HG02970 (cell line): ENCODE measurements at regions not wholly inside any gene's neighbourhood (a gene's known extent, or its start where the extent isn't known, plus 50 kb on each side); places are given as distances from the start of the nearest gene placed in this dataset.
"Not testable (repeated sequence)": the region's sequence is repeated elsewhere in the genome, so short reads cannot be mapped to it uniquely, and the experiment has no call there.

Experiments
- ATAC-seq: cut with Tn5 transposase; IDR thresholded peaks from one replicate; pipeline ENCODE4 v1.9.1; 2021; ENCODE audit warnings: mild to moderate bottlenecking, moderate library complexity, moderate number of reproducible peaks; ENCODE audit not compliant: unreplicated experiment, low FRiP score

- ATAC-seq, result not testable (repeated sequence)
Observed at GRCh38 chr1:143845193-143845592, 126.6 kb downstream of the FAM72C start.

DNA sequence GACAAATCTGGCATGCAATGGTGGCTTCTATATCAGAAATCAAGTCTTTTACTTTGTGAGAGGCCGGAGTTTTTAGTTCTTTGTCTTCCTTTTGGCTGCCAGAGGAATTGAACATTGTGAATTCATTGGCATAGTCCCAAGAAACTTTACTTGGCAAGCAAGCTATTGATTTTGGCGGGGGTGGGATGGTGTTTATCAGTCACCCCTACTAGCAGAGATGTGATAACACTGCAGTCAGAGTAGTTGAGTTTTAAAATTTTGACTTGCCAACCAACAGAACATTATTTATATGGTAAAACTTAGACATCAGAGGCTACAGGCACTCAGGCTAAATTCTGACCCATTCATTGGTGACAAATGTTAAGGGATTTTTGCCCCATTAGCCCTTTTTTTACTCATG lies 129.7 kb downstream of the FAM72C start:
- ATAC-seq, result not testable (repeated sequence)

GRCh38 chr1:143839182-143839581 lies 132.6 kb downstream of the FAM72C start:
- not testable (repeated sequence) for ATAC-seq

DNA sequence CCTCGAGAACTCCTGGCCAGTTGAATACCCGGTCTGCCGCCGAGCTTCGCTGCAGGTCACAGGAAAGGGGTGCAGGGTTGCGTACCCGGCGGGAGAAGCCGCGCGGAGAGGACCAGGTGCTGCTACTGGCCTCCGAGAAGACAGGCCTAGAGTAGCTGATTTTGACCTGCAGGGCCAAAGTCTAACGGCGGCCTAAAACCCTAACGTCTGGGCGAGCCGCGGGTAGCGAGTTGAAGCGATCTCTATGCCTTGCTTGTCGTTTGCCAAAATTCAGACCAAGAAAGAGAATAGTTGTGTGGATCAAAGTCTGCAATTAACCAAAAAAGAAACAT lies 133.2 kb downstream of the FAM72C start:
- ATAC-seq, result not testable (repeated sequence)

DNA sequence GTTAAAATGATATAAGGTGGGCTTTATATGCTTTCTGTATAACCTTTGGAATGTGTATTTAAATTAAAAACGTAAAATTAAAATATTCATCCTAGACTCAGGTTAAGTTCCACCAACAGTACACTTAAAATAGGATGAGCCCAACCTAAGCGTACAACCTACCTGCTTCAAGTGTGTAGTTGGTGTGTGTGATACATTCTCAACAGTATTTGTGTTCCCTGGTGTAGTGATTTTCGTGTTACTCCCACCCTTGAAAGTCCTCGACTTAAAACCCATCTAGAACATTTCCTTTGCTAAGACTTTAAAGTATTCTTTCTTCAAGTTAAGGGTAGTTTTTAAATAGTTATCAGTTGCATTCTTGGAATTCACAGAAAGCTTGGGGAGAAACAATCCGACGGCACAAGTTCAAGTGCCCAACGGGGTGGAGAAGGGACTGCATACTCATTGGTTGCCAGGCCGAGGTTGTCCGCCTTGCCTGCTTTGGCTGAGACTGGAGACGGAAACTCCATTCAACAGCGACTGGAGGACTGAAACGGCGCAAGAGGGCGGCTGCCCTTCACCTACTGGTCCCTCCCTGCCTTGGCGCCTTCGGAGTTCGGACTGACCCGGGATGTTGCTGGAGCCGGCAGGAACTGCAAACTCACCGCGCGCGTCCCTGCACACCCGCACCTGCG lies 133.7 kb downstream of the FAM72C start:
- ATAC-seq, result not testable (repeated sequence)

GRCh38 chr1:143833376-143833775 lies 138.4 kb downstream of the FAM72C start:
- ATAC-seq, result not testable (repeated sequence)

DNA sequence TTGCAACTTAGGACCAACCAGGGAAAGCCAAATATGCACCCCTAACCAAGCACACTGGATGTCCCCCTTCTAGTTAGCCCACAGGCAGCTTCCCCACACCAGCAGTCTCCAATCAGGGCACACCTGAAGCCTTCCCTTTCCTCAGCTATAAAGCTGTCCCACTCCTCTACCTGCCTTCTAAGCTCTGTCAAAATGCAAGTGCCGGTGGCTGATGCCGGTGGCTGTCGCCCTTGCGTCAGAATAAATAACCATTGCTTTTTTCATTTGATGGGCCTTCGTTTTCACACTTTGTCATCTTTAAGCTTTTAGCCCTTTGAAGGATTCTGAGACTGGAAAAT lies 139.4 kb downstream of the FAM72C start:
- ATAC-seq, result not testable (repeated sequence)

DNA sequence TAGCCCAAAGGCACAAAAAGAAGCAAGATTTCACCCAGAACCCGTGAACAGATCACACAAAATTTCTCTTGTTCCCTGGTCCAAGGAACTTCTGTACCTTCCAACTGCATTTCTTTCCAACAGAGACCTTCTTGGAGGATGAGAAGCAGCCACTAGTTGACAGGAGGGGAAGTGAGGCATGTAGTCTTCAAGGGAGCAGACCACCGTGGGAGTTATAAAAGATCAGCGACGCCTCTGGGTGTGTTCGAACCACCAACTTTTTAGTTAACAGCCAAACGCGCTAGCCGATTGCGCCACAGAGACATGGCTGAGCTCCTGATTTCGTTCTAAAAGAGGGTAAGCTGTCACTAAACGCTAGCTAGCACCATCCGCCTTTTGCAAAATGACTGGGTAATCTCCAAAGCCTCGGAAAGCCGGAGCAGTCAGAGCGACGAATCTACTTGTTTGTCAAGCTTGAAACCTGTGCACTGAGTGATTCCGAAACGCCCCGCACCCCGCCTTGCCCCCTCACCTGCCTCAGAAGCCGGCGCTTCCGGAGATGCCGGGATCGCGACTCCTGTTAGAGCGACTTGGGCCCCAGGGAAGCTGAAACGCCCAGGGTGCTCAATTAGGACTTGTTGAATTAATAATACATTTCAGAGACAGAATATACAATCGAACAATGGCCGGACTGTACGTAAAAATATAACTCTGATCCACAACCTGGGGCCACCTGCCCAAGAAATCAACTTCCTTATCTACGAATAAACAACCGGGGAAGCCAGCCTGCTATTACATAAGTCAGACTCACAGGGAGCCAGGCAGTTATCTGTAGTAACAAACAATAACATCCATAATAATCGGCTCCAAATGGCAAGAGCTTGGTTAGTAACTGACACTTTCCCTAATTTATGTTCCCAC lies 140.1 kb downstream of the FAM72C start:
- not testable (repeated sequence) for ATAC-seq

DNA sequence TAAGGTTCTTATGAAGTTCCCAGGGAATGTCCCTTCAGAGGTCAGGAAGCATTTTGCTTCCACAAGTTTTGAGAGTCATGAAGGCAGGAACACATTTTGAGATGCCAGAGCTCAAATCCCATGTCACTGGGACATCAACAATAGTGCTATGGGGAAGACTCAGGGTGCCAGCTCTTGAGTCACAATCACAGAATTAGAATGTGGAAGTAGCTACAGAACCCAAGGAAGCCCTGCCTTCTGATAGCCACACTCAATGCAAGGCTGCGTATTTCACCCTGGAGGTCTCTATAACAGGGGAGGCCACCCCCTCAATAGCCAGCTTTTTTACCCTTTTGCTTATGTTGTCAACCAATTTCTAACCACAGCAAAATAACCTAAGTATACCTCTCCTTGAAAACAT lies 145.6 kb downstream of the FAM72C start:
- not testable (repeated sequence) for ATAC-seq

DNA sequence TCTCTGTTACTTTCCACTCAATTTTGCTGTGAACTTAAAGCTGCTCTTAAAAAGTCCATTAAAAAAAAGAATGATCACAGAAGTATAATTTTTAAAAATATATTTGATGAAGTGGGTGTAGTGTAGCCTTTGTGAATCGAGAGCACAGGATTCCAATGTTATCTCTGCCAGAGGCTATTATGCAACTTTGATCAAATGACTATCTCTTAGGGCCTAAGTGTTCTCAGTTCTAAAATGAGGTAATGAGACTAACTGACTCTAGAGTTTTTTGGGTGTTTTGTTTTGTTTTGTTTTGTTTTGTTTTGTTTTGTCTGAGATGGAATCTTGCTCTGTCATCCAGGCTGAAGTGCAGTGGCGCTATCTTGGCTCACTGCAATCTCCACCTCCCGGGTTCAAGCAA lies 147.5 kb downstream of the FAM72C start:
- not testable (repeated sequence) for ATAC-seq

GRCh38 chr1:143820058-143820457 lies 151.7 kb downstream of the FAM72C start:
- not testable (repeated sequence) for ATAC-seq

- ATAC-seq, result not testable (repeated sequence)
Observed at GRCh38 chr1:143816369-143816768, 155.4 kb downstream of the FAM72C start.

DNA sequence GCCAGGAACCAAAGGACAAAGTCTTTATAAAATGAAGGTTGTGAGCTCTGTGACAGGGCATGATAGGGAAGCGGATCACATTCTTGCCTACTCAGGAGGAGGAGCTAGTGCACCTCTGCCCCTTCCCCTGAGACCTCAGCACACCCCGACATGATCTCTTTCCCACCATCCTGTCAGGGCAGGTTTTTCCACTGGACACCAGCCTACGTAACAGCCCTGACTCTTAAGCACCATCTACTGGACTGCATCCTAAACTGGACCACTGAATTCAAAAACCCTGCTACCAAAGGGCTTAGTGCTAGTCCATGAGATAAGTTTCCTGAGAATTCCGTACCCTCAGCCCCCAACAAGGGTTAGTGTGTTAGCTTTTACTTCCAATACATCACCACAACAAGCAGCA lies 166.4 kb downstream of the FAM72C start:
- not testable (repeated sequence) for ATAC-seq

DNA sequence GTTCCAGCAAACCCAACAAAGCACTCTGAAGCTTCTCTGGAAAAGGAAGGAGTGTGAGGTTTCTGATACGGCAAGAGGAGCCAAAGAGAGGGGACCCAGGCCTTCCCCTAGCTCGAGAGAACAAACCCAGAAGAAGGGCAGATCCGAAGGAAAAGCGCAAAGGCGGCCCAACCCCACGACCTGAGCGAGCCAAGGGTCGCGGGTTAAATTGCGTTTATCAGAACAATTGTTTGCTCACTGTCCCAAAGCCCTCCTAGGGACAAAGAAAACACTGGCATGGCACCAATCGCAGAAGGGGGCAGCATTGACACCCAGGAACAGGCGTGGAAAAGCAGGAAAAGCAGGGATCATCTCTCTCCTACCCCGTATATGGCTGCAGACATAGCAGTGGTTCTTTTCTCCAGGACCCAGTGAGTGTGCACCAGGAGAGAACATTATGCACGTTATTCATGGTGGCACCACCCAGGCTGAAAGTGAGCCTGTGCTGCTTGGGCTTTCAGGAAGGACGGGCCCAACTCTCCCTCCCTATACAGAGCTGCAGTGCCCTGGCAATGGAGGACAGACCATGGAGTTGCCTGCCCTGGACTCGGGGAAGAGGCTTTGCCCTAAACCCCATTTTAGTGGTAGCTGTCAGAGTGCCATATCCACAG lies 167.0 kb downstream of the FAM72C start:
- ATAC-seq, result not testable (repeated sequence)

DNA sequence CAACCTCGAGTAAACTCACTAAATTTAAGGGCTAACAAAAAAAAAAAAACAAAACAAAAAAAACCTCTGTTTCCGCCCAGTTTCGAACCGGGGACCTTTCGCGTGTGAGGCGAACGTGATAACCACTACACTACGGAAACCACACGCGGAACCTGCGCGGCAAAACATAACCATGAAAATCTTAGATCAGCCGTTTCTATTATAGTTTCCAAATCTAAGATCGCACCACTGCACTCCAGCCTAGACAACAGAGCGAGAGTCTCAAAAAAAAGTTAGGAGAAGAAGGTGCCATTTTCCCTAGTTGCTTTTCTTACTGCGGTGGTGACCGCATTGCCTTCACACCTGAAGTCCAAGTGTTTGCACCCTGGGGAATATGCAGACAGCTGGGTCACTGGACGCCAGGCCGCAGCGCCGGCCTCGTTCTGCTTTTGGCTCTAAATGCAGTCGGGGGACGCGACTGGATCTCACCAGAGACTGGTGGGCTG lies 167.8 kb downstream of the FAM72C start:
- ATAC-seq, result not testable (repeated sequence)

DNA sequence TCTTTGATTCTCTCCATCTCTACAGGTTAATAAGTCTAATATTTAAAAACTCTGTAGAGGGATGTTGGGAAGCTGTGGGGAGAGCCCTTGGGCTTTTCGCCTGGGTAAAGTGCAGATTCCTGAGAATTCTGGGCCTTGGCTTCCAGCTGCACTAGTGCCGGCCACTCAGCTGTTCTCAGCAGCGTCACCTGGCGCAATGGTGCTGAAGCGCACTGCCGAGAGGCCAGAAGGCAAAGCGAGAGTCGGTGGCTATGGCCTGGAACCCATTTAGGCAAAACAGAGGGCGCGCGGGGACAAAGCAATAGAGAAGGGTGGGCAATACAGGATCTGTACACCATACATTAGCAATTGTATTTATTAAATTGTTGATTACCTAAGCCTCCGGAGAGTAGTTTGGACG lies 168.7 kb downstream of the FAM72C start:
- not testable (repeated sequence) for ATAC-seq

GRCh38 chr1:143799568-143800187 lies 172.1 kb downstream of the FAM72C start:
- not testable (repeated sequence) for ATAC-seq

DNA sequence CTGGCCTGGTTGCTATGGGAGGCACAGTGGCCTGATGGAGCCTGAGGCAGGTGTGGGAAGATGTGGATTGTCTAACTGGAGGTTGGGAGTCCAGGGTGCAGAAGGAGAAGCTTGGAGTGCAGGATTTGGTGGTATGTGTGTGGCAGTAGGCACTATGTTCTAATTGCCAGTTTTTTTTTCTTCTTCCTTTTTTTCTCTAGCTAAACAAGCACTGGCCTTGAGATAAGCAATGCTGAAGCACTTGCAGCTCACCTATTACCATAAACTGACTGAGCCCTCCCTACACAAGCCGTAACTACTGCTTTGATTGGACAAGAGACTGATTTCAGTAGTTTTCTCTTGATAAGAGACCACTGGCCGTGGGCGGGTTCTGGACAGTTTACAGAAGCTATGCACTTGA lies 175.4 kb downstream of the FAM72C start:
- not testable (repeated sequence) for ATAC-seq

DNA sequence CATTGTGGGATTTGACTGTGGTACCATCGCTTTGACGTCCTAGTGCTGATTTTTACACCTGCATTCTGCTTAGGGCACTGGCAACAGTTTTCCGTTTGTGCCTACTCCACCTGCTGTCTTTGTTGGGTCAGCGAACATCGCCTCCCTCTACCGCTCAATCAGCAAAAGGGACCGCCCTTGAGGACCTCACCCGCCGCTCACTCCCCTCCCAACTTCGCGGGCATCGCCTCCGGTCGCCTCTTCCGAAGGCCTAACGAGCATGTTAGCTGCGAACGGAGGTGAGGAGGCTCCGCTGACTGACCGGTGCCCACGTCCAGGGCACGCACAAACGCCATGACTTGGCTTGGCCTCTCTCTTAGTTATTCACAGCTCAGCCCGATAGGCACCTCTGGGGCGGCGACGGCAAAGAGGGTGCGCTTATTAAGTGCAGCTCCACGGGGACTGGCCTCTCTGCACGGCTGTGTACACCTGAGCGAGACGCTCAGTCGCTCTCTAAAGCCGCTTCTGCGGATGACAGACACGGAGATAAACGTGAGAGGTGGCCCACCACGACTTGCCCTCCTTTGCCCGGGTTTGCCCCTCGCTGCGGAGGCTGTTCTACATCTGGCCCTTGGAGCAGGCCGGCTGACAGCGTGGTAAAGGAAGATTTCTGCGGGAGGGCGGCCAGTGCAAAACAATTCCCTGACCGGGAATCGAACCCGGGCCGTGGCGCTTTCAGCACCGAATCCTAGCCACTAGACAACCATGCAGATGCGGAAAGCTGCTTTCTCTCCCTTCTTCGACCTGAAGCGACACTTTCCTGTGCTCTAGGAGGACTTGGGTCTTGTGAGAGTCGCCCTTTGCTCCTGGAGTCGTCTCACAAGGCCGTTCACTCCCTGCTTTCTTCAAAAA lies 179.5 kb downstream of the FAM72C start:
- not testable (repeated sequence) for ATAC-seq

DNA sequence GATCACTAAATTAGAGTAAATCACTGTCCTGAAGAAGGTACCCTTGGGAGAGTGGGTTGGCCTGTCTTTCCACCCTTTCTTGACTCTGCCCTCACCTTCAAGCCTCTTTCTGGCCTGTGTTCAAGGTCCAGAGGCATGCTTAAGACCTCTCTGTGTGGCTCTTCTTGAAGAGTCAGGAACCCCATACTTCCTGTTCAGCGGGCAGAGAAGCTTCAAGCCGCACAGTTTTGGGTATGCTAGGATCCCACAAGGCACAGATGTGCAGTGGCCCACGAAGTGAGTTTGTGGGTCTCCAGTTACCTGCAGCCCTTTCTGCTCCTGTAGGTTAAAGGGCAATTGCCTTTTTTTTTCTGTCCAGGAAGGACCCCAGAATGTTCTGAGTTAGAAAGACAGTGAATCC lies 185.4 kb downstream of the FAM72C start:
- ATAC-seq, result not testable (repeated sequence)
